GM06990 (cell line): ENCODE measurements at regions not wholly inside any gene's neighbourhood (a gene's known extent, or its start where the extent isn't known, plus 50 kb on each side); places are given as distances from the start of the nearest gene placed in this dataset.

Experiments used
- DNase-seq: peaks from one replicate; pipeline ENCODE4 v3.0.0-alpha.2; 2011; ENCODE audit not compliant: insufficient read length; ENCODE audit errors: extremely low read depth
- H3K27me3 ChIP-seq: replicated peaks from 2 replicates; pipeline ENCODE4 v1.6.0; 2011; ENCODE audit warnings: low read length; ENCODE audit not compliant: control insufficient read depth, insufficient read depth
- H3K36me3 ChIP-seq: 2 replicates; pipeline ENCODE4 v1.5.1; 2011; ENCODE audit warnings: low read length; ENCODE audit not compliant: control insufficient read depth, insufficient read depth
- H3K4me3 ChIP-seq: replicated peaks from 2 replicates; pipeline ENCODE4 v1.5.1; 2011; ENCODE audit warnings: low read depth, mild to moderate bottlenecking, control low read depth, low read length
- CTCF ChIP-seq: IDR thresholded peaks from 2 replicates; pipeline ENCODE4 v1.5.1; 2011; ENCODE audit warnings: low read length, control low read depth, mild to moderate bottlenecking, inconsistent platforms; ENCODE audit not compliant: insufficient read depth, poor library complexity, severe bottlenecking

- Histone ChIP-seq H3K36me3 (no peaks in the 10 kb centered on the region), H3K4me3 (no peak overlapping the region), H3K27me3 (no peaks in the 10 kb centered on the region)
- DNase-seq, result no peak
- no peak for TF ChIP-seq CTCF
Observed at GRCh38 chr3:74059301-74059922, 434.7 kb upstream of the PDZRN3 start.

DNA sequence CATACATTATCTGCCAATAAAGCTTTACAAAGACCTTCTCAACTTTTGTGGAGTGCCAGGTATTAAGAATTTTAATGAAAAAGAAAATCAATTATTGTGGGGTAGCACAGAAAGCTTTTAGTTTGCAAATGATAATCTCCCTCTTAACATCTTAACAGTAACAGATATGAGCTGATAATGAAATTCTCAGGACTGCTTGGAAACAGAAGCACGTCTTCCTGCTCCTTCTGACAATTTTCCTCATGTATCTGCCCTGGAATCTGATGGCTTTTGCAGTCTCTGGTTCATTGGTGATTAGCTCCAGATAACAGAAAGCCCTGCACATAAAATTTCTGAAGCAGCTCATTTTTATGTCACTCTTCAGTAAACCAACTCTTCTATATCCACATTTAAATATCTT, 432.4 kb upstream of the PDZRN3 start:
- H3K4me3 ChIP-seq, result no peak overlapping the region
- H3K27me3 ChIP-seq, result no peaks in the 10 kb centered on the region
- DNase-seq, result no peak
- no peak for TF ChIP-seq CTCF
- H3K36me3 ChIP-seq, result no peaks in the 10 kb centered on the region

- Histone ChIP-seq H3K36me3 (no peaks in the 10 kb centered on the region), H3K4me3 (no peak overlapping the region)
- TF ChIP-seq CTCF, result no peak
Observed at GRCh38 chr3:74055061-74055460, 430.3 kb upstream of the PDZRN3 start.

DNA sequence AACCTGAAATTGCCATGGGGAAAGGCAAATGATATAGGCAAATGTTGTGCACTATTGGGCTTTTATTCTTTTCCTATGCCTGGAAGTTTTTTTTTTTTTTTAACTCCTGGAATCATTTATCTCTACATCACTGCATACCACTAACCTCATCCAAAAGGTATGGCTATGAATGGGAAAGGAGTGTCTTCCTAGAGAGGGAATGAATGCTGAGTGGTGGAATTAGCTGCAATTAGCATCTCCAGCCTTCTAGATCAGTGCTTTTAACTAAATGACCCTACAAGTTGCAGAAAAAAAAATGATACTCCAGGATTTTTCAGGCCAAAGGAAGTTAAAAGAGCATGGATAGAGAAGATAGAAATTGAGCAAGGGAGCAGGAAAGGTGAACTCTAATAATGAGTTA, 429.8 kb upstream of the PDZRN3 start:
- H3K27me3 ChIP-seq, result no peaks in the 10 kb centered on the region
- H3K36me3 ChIP-seq, result no peaks in the 10 kb centered on the region
- no peak overlapping the region for H3K4me3 ChIP-seq
- no peak for TF ChIP-seq CTCF
- no peak for DNase-seq

More at GRCh38 chr3:74055061-74055460, 430.3 kb upstream of the PDZRN3 start:
- no peak for DNase-seq
- no peaks in the 10 kb centered on the region for H3K27me3 ChIP-seq

DNA sequence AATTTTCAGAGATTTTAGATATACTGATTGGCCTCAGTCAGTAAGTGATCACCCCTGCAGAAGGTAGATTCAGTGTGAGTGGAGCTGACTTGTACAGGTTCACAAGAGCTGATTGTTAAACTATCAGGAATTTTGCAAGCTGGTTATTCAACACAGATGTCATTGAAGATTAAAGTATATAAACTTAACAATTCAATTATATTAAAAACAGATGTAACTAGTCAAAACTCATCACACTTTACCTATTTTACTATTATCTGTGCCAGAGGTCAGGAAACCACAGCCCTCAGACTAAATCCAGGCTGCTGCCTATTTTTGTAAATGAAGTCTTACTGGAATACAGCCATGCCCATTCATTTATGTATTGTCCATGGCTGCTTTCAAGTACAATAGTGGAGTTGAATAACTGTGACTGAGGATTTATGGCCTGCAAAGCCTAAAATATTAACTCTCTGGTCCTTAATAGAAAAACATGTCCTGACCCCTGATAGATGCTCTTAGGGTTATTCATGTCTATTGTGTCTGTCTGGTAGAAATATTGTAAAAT, 429.3 kb upstream of the PDZRN3 start:
- DNase-seq, result no peak
- no peaks in the 10 kb centered on the region for H3K36me3 ChIP-seq
- H3K27me3 ChIP-seq, result no peaks in the 10 kb centered on the region
- no peak overlapping the region for H3K4me3 ChIP-seq
- no peak for TF ChIP-seq CTCF

DNA sequence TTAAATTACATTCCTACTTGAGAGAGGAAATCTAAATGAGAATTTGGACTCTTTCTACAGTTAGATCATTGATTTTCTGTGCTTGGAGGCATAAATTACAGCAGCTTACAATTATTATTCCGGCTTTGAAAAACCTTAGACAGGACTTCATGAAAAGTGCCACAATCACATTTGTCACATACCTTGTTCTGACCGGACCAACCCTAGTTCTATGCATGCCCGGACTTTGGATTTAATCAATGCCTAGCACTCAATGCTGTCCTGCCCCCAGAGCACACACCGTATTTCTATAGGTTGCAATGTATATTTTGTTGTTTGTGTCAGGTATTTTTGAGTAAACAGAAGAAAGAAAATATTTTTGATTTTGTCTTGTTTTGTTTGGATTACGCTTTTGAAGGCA, 424.7 kb upstream of the PDZRN3 start:
- Histone ChIP-seq H3K36me3 (no peaks in the 10 kb centered on the region), H3K27me3 (no peaks in the 10 kb centered on the region), H3K4me3 (no peak overlapping the region)
- DNase-seq, result no peak
- TF ChIP-seq CTCF, result no peak
